Loucy (cell line): ENCODE measurements at regions not wholly inside any gene's neighbourhood (a gene's known extent, or its start where the extent isn't known, plus 50 kb on each side); places are given as distances from the start of the nearest gene placed in this dataset.

ENCODE experiments used
- H2AFZ ChIP-seq: fragments of 200-600 bp; sonication (generic); 2 replicates; pipeline ENCODE4 v1.6.0; 2016; ENCODE audit warnings: antibody characterized with exemption, mild to moderate bottlenecking, low read length, moderate library complexity
- H3F3A ChIP-seq: fragments of 200-600 bp; 2 replicates; pipeline ENCODE4 v1.6.0; 2016; ENCODE audit warnings: antibody characterized with exemption, low read depth, mild to moderate bottlenecking
- H3K27me3 ChIP-seq: fragments of 200-600 bp; sonication (generic); 2 replicates; pipeline ENCODE4 v1.6.1; 2014; ENCODE audit warnings: low read length, mild to moderate bottlenecking; ENCODE audit not compliant: insufficient read depth, poor library complexity, severe bottlenecking
- H3K36me3 ChIP-seq: fragments of 200-600 bp; sonication (generic); 2 replicates; pipeline ENCODE4 v1.6.1; 2016; ENCODE audit warnings: low read length; ENCODE audit not compliant: insufficient read depth
- H3K4me1 ChIP-seq: fragments of 200-600 bp; sonication (generic); 2 replicates; pipeline ENCODE4 v1.5.1; 2014; ENCODE audit warnings: low read length, mild to moderate bottlenecking; ENCODE audit not compliant: insufficient read depth, poor library complexity, severe bottlenecking
- H3K4me2 ChIP-seq: fragments of 200-600 bp; sonication (generic); 2 replicates; pipeline ENCODE4 v1.6.0; 2014; ENCODE audit warnings: antibody characterized with exemption, low read length, low read depth, mild to moderate bottlenecking; ENCODE audit not compliant: poor library complexity, severe bottlenecking
- H3K4me3 ChIP-seq: fragments of 200-600 bp; sonication (generic); 2 replicates; pipeline ENCODE4 v1.5.1; 2014; ENCODE audit warnings: low read length, mild to moderate bottlenecking, mixed read lengths; ENCODE audit not compliant: poor library complexity, severe bottlenecking
- H3K79me2 ChIP-seq: fragments of 200-600 bp; sonication (generic); 2 replicates; pipeline ENCODE4 v1.6.1; 2014; ENCODE audit warnings: low read length; ENCODE audit not compliant: insufficient read depth
- H3K9ac ChIP-seq: fragments of 200-600 bp; sonication (generic); 2 replicates; pipeline ENCODE4 v1.6.0; 2014; ENCODE audit warnings: mild to moderate bottlenecking, low read depth, low read length, moderate library complexity; ENCODE audit not compliant: poor library complexity, severe bottlenecking
- H3K9me2 ChIP-seq: fragments of 200-600 bp; sonication (generic); replicated peaks from 2 replicates; pipeline ENCODE4 v1.6.1; 2016; ENCODE audit warnings: low read depth, low read length, mixed read lengths
- H3K9me3 ChIP-seq: fragments of 200-600 bp; sonication (generic); 2 replicates; pipeline ENCODE4 v1.6.1; 2014; ENCODE audit warnings: mild to moderate bottlenecking, antibody characterized with exemption, low read length, low read depth; ENCODE audit not compliant: insufficient read depth
- H4K20me1 ChIP-seq: fragments of 200-600 bp; sonication (generic); 2 replicates; pipeline ENCODE4 v1.6.0; 2014; ENCODE audit warnings: antibody characterized with exemption, low read length, mild to moderate bottlenecking; ENCODE audit not compliant: insufficient read depth, poor library complexity, severe bottlenecking
- CTCF ChIP-seq: fragments of 200-600 bp; sonication (generic); conservative IDR thresholded peaks from 2 replicates; pipeline ENCODE4 v1.5.1; 2014; ENCODE audit warnings: mild to moderate bottlenecking, antibody characterized with exemption, low read length
- EZH2phosphoT487 ChIP-seq: fragments of 200-600 bp; IDR thresholded peaks from 2 replicates; pipeline ENCODE4 v1.6.1; 2018; ENCODE audit warnings: antibody characterized with exemption, mild to moderate bottlenecking, moderate library complexity, borderline replicate concordance

GRCh38 chr2:242020196-242021004, 150.9 kb downstream of the RTP5 start:
- no peaks in the 10 kb centered on the region for H3K36me3 ChIP-seq

GRCh38 chr2:242022550-242023290, 153.2 kb downstream of the RTP5 start:
- Histone ChIP-seq H3F3A (no peaks in the 10 kb centered on the region), H3K9me3 (no peaks in the 10 kb centered on the region), H3K27me3 (peaks cover 14% of the 10 kb centered on the region), H3K9me2 (no peaks in the 10 kb centered on the region), H3K4me1 (peaks cover 12% of the 10 kb centered on the region), H3K9ac (no peak overlapping the region), H3K4me3 (no peak overlapping the region), H3K36me3 (no peaks in the 10 kb centered on the region), H3K4me2 (no peak overlapping the region), H3K79me2 (no peaks in the 10 kb centered on the region), H2AFZ (no peak overlapping the region), H4K20me1 (no peaks in the 10 kb centered on the region)
- TF ChIP-seq CTCF (no peak), EZH2phosphoT487 (no peak)

More at GRCh38 chr2:242020196-242021004, 150.9 kb downstream of the RTP5 start:
- Histone ChIP-seq H4K20me1 (no peaks in the 10 kb centered on the region), H3K9me2 (no peaks in the 10 kb centered on the region), H3K9me3 (no peaks in the 10 kb centered on the region), H3K27me3 (peaks cover 13% of the 10 kb centered on the region), H3K4me1 (peaks cover 19% of the 10 kb centered on the region), H3K79me2 (no peaks in the 10 kb centered on the region), H3F3A (no peaks in the 10 kb centered on the region), H2AFZ (0 out of 2 replicates have a peak overlapping the region, but pooled peaks have one; percentile 4), H3K4me3 (no peak overlapping the region), H3K9ac (no peak overlapping the region), H3K4me2 (no peak overlapping the region)
- TF ChIP-seq EZH2phosphoT487 (no peak), CTCF (peak; percentile 34)

- Histone ChIP-seq H3K27me3 (peaks cover 32% of the 10 kb centered on the region), H3F3A (no peaks in the 10 kb centered on the region), H3K36me3 (no peaks in the 10 kb centered on the region), H3K9me2 (no peaks in the 10 kb centered on the region), H3K9me3 (no peaks in the 10 kb centered on the region), H3K9ac (no peak overlapping the region), H3K4me2 (no peak overlapping the region), H3K4me3 (no peak overlapping the region), H3K79me2 (no peaks in the 10 kb centered on the region), H4K20me1 (no peaks in the 10 kb centered on the region), H3K4me1 (peaks cover 12% of the 10 kb centered on the region), H2AFZ (no peak overlapping the region)
- TF ChIP-seq CTCF = no peak
- TF ChIP-seq EZH2phosphoT487 = no peak
Measured at GRCh38 chr2:242024751-242025355, 155.3 kb downstream of the RTP5 start.
